Nephron progenitor cell (in vitro differentiated cells): ENCODE measurements at regions not wholly inside any gene's neighbourhood (a gene's known extent, or its start where the extent isn't known, plus 50 kb on each side); places are given as distances from the start of the nearest gene placed in this dataset.

Experiments
- DNase-seq: peaks from one replicate; pipeline ENCODE4 v3.0.0; 2021
- H3K27ac Mint-ChIP-seq: 2 replicates; pipeline ENCODE4 v1.8.0; 2021; ENCODE audit warnings: mild to moderate bottlenecking, moderate library complexity, mixed read lengths
- H3K27me3 Mint-ChIP-seq: 2 replicates; pipeline ENCODE4 v1.8.0; 2021; ENCODE audit warnings: mild to moderate bottlenecking, low read depth, mixed read lengths; ENCODE audit not compliant: poor library complexity
- H3K36me3 Mint-ChIP-seq: 2 replicates; pipeline ENCODE4 v1.8.0; 2021; ENCODE audit warnings: low read depth, mixed read lengths
- H3K4me1 Mint-ChIP-seq: 2 replicates; pipeline ENCODE4 v1.8.0; 2021; ENCODE audit warnings: mixed read lengths
- H3K4me3 Mint-ChIP-seq: 2 replicates; pipeline ENCODE4 v1.8.0; 2021; ENCODE audit warnings: mild to moderate bottlenecking, moderate library complexity, mixed read lengths
- H3K9me3 Mint-ChIP-seq: 2 replicates; pipeline ENCODE4 v1.8.0; 2021; ENCODE audit warnings: mild to moderate bottlenecking, moderate library complexity, mixed read lengths
- TF ChIP-seq, protein P1 (sequence below): fragments of 200-600 bp; sonication (generic); IDR thresholded peaks from 2 replicates; pipeline ENCODE4 v1.5.0; 2021; ENCODE audit warnings: antibody characterized with exemption

DNA sequence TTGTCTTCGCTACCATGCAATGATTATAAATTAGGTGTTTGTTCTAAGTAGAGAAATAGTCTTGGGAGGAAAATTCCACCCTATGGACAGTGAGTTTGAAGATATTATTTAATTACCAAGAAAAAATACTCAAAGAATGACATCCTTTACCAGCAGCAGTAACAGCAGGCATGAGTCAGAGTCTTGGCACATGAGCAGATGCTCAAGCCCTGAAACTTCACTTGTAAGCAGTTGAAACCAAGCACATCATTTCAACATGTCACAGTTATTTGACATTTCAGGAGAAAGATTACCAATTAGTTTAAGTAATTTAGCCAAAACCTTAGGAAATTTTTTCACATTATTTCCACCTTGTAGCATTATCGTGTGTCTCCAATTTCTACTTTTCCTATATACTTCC is 99.2 kb downstream of the C12orf50 start:
- Mint-ChIP-seq H3K36me3 (no peaks in the 10 kb centered on the region), H3K9me3 (peaks cover 3% of the 10 kb centered on the region), H3K4me3 (no peak overlapping the region), H3K27ac (no peak overlapping the region), H3K4me1 (no peaks in the 10 kb centered on the region), H3K27me3 (no peaks in the 10 kb centered on the region)
- no peak for DNase-seq
- TF ChIP-seq, protein P1, sequence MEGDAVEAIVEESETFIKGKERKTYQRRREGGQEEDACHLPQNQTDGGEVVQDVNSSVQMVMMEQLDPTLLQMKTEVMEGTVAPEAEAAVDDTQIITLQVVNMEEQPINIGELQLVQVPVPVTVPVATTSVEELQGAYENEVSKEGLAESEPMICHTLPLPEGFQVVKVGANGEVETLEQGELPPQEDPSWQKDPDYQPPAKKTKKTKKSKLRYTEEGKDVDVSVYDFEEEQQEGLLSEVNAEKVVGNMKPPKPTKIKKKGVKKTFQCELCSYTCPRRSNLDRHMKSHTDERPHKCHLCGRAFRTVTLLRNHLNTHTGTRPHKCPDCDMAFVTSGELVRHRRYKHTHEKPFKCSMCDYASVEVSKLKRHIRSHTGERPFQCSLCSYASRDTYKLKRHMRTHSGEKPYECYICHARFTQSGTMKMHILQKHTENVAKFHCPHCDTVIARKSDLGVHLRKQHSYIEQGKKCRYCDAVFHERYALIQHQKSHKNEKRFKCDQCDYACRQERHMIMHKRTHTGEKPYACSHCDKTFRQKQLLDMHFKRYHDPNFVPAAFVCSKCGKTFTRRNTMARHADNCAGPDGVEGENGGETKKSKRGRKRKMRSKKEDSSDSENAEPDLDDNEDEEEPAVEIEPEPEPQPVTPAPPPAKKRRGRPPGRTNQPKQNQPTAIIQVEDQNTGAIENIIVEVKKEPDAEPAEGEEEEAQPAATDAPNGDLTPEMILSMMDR = no peak

DNA sequence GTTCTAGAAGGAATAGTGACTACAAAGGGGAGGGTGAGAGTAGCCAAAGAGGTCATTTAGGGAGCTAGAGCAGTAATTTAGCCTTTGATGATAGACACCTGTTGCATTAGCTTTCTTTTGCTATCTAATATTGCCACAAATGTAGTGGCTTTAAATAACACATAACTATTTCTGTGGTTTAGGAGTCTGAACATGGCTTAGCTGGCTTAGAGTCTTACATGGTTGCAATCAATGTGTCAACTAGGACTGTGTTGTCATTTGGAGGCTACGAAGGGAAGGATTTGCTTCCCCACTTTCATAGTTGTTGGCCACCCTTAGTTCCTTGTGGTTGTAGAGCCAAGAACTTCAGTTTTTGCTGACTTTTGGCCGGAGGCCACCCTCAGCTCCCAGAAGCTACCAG is 99.9 kb downstream of the C12orf50 start:
- Mint-ChIP-seq H3K36me3 (no peaks in the 10 kb centered on the region), H3K9me3 (no peaks in the 10 kb centered on the region), H3K4me1 (no peaks in the 10 kb centered on the region), H3K27ac (no peak overlapping the region), H3K27me3 (no peaks in the 10 kb centered on the region), H3K4me3 (no peak overlapping the region)
- TF ChIP-seq, protein P1 = no peak
- no peak for DNase-seq

DNA sequence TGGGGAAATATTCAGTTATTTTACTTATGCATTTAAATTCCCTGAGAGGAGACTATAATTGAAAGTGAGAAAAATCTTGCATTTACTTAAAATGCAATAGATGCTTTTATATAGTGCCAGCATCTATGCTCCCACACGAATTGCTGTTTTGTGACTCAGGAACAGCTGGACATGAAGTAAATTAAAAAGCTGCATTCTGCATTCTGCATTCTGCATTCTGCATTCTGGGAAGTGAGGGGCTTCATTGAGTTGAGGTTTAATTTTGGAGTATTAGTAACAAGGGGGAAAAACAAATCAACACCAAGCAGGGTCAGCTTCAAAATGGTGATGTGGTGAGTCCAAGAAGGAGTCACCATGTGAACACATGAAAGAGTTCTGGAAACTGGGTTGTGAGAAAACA is 101.2 kb downstream of the C12orf50 start:
- no peaks in the 10 kb centered on the region for H3K36me3 Mint-ChIP-seq
- no peaks in the 10 kb centered on the region for H3K27me3 Mint-ChIP-seq
- no peaks in the 10 kb centered on the region for H3K9me3 Mint-ChIP-seq

DNA sequence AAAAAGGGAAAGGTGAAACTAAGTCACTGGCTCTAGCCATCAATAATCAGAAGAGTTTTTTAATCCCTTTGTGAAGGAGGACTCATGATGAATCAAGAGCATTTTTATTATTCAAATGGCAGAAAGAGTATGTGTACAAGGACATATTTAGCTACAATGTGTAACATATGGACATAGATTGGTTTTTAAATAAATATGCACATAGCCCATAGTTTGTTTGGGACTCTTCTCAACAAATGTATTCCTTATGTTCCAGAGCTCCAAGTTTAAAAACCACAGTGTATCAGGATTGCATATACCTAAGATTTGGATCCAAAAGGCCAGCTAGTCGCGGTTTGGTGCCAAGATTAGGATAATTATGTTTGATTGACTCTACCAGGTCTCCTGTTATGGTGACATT is 104.2 kb downstream of the C12orf50 start:
- TF ChIP-seq, protein P1 = no peak
- peaks cover 13% of the 10 kb centered on the region for H3K4me1 Mint-ChIP-seq
- H3K27me3 Mint-ChIP-seq = no peaks in the 10 kb centered on the region
- no peak for DNase-seq
- H3K36me3 Mint-ChIP-seq = no peaks in the 10 kb centered on the region
- no peaks in the 10 kb centered on the region for H3K9me3 Mint-ChIP-seq
- H3K4me3 Mint-ChIP-seq = no peak overlapping the region
- no peak overlapping the region for H3K27ac Mint-ChIP-seq

More for the DNA sequence above, 101.2 kb downstream of the C12orf50 start:
- no peaks in the 10 kb centered on the region for H3K4me1 Mint-ChIP-seq
- DNase-seq = no peak
- TF ChIP-seq, protein P1 = no peak
- H3K27ac Mint-ChIP-seq = no peak overlapping the region
- H3K4me3 Mint-ChIP-seq = no peak overlapping the region

DNA sequence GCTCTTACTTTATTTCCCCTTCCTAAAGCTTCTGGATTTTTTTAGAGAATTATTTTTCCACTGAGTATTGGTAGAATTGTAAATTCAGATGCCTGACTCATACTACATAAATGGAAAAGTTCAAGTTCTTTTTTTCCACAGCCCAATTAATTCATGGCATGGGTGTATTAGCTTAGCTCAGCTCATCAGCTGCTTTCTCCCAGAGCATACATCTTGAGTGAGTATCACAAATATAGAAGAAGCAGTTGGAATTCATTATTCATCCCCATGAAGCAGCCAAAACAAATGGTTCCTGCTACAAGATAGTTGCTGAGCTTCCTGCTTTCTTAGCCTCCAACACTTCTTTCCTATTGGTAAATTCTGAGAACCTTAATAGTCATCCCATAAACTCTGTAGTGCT is 105.1 kb downstream of the C12orf50 start:
- Mint-ChIP-seq H3K27me3 (no peaks in the 10 kb centered on the region), H3K4me3 (no peak overlapping the region), H3K27ac (no peak overlapping the region), H3K36me3 (no peaks in the 10 kb centered on the region), H3K4me1 (peaks cover 14% of the 10 kb centered on the region), H3K9me3 (no peaks in the 10 kb centered on the region)
- TF ChIP-seq, protein P1 = no peak
- DNase-seq = no peak

DNA sequence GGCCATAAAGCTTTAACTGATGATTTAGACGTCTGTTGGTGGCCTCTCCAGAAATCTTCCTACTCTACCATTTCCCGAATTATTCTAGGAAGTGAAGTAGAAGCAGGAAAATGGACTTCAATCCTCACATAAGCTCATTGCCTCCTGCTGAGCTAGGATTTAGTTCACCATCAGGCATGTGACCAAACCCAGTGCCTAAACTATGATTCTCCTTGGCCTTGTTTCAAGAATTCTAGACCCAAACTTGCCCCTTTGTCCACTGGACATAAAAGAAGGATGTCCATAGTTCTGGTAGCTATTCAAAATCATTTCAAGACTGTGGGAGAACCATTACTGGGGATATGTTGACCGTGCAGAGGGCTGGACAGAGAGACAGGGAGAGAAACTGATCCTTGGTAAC is 105.8 kb downstream of the C12orf50 start:
- H3K36me3 Mint-ChIP-seq = no peaks in the 10 kb centered on the region
- H3K27me3 Mint-ChIP-seq = no peaks in the 10 kb centered on the region
- DNase-seq = no peak
- H3K4me3 Mint-ChIP-seq = no peak overlapping the region
- H3K4me1 Mint-ChIP-seq = peaks cover 14% of the 10 kb centered on the region
- H3K27ac Mint-ChIP-seq = no peak overlapping the region
- H3K9me3 Mint-ChIP-seq = no peaks in the 10 kb centered on the region
- TF ChIP-seq, protein P1 = no peak
